CD8-positive, alpha-beta memory T cell (primary cell): ENCODE measurements at regions not wholly inside any gene's neighbourhood (a gene's known extent, or its start where the extent isn't known, plus 50 kb on each side); places are given as distances from the start of the nearest gene placed in this dataset.

ENCODE experiments used
- CTCF ChIA-PET: fragments of 350-600 bp; sonication (Branson Sonifier 250); formaldehyde crosslinking; loops from one replicate; lab custom pipeline; 2021; ENCODE audit warnings: antibody characterized with exemption; lab: Charles Lee
- POLR2A ChIA-PET: fragments of 350-600 bp; sonication (Branson Sonifier 250); formaldehyde crosslinking; loops from one replicate; lab custom pipeline; 2021; ENCODE audit warnings: antibody characterized with exemption; lab: Charles Lee
- DNase-seq, 5 donors: peaks; one replicate each; pipeline versions ENCODE4 v3.0.0 to v3.0.0-alpha.2; 2020 to 2022; ENCODE audit warnings: mixed read lengths in 1 of 5
- H3K27ac ChIP-seq: one replicate; pipeline ENCODE4 v1.7.0; 2013; ENCODE audit warnings: low read depth, mild to moderate bottlenecking, low read length, moderate library complexity
- H3K27me3 ChIP-seq: 2 replicates; pipeline ENCODE4 v1.7.0; 2013; ENCODE audit warnings: low read length, mild to moderate bottlenecking; ENCODE audit not compliant: insufficient read depth, poor library complexity, severe bottlenecking
- H3K36me3 ChIP-seq: 2 replicates; pipeline ENCODE4 v1.7.0; 2013; ENCODE audit warnings: mild to moderate bottlenecking, low read length, moderate library complexity; ENCODE audit not compliant: insufficient read depth
- H3K4me1 ChIP-seq: 2 replicates; pipeline ENCODE4 v1.7.0; 2013; ENCODE audit warnings: mild to moderate bottlenecking, low read length, moderate library complexity; ENCODE audit not compliant: insufficient read depth
- H3K4me3 ChIP-seq: 2 replicates; pipeline ENCODE4 v1.7.0; 2013; ENCODE audit warnings: mild to moderate bottlenecking, low read length
- H3K9me3 ChIP-seq: 2 replicates; pipeline ENCODE4 v1.7.0; 2013; ENCODE audit warnings: mild to moderate bottlenecking, low read length
- H3K27ac Mint-ChIP-seq, 8 donors: one replicate each; pipeline ENCODE4 v1.8.0; 2020 to 2021; ENCODE audit warnings: mixed read lengths in 8 of 8, mild to moderate bottlenecking in 6 of 8, inconsistent platforms in 3 of 8, moderate library complexity in 3 of 8
- H3K27me3 Mint-ChIP-seq, 2 donors: one replicate each; pipeline ENCODE4 v1.8.0; 2020 to 2021; ENCODE audit warnings: mixed read lengths in 2 of 2, mild to moderate bottlenecking in 1 of 2, moderate library complexity in 1 of 2
- H3K36me3 Mint-ChIP-seq, 3 donors: one replicate each; pipeline ENCODE4 v1.8.0; 2020 to 2021; ENCODE audit warnings: mixed read lengths in 3 of 3, inconsistent platforms in 1 of 3, mild to moderate bottlenecking in 1 of 3
- H3K4me1 Mint-ChIP-seq, 3 donors: one replicate each; pipeline ENCODE4 v1.8.0; 2020 to 2021; ENCODE audit warnings: mixed read lengths in 3 of 3, inconsistent platforms in 1 of 3, mild to moderate bottlenecking in 1 of 3
- H3K4me3 Mint-ChIP-seq, 7 donors: one replicate each; pipeline ENCODE4 v1.8.0; 2020 to 2021; ENCODE audit warnings: mixed read lengths in 7 of 7, mild to moderate bottlenecking in 6 of 7, moderate library complexity in 4 of 7, inconsistent platforms in 2 of 7
- H3K9me3 Mint-ChIP-seq, 5 donors: one replicate each; pipeline ENCODE4 v1.8.0; 2020 to 2022; ENCODE audit warnings: mixed read lengths in 5 of 5, mild to moderate bottlenecking in 3 of 5, moderate library complexity in 2 of 5, inconsistent platforms in 1 of 5

GRCh38 chr6:139540276-139540675 lies 165.8 kb upstream of the CITED2 start:
- Mint-ChIP-seq H3K4me3 (peak overlapping the region in 6 of 7 donors; percentile 66 to 78 (median 73)), H3K36me3 (peaks cover 0 to 5% (median 0%) of the 10 kb centered on the region in 3 donors), H3K27me3 (no peaks in the 10 kb centered on the region), H3K4me1 (peaks cover 54 to 87% (median 86%) of the 10 kb centered on the region in 3 donors), H3K27ac (peak overlapping the region; percentile 78 to 98 (median 92)), H3K9me3 (no peaks in the 10 kb centered on the region)
- ChIA-PET POLR2A (interaction anchor here (1.0 to 2.1 kb wide), 5 partner anchors 9 to 250 kb away, joined by 3 to 19 read pairs (median 4); partner anchors contain the start of gene CITED2), CTCF (interaction anchor here (0.6 to 2.9 kb wide), 3 partner anchors 9 to 165 kb away, joined by 3 to 15 read pairs (median 10); partner anchors contain the start of gene CITED2)
- no peaks in the 10 kb centered on the region for H3K36me3 ChIP-seq
- no peak overlapping the region for H3K27ac ChIP-seq
- peaks cover 19% of the 10 kb centered on the region for H3K4me1 ChIP-seq
- no peak overlapping the region for H3K4me3 ChIP-seq
- no peaks in the 10 kb centered on the region for H3K9me3 ChIP-seq
- DNase-seq: peak; percentile 15 to 81 (median 25)
- no peaks in the 10 kb centered on the region for H3K27me3 ChIP-seq

GRCh38 chr6:139539852-139540251 lies 165.4 kb upstream of the CITED2 start:
- Mint-ChIP-seq H3K36me3 (peaks cover 0 to 5% (median 0%) of the 10 kb centered on the region in 3 donors), H3K27me3 (no peaks in the 10 kb centered on the region), H3K27ac (peak overlapping the region; percentile 78 to 98 (median 92)), H3K4me3 (peak overlapping the region in 6 of 7 donors; percentile 66 to 78 (median 73)), H3K9me3 (no peaks in the 10 kb centered on the region), H3K4me1 (peaks cover 52 to 87% (median 86%) of the 10 kb centered on the region in 3 donors)
- Histone ChIP-seq H3K9me3 (no peaks in the 10 kb centered on the region), H3K27me3 (no peaks in the 10 kb centered on the region), H3K4me3 (no peak overlapping the region), H3K27ac (no peak overlapping the region), H3K36me3 (no peaks in the 10 kb centered on the region), H3K4me1 (peaks cover 19% of the 10 kb centered on the region)
- POLR2A ChIA-PET: interaction anchor here (1.0 to 2.1 kb wide), 5 partner anchors 9 to 249 kb away, joined by 3 to 19 read pairs (median 4); partner anchors contain the start of gene CITED2
- CTCF ChIA-PET: interaction anchor here (2.1 to 2.9 kb wide), 2 partner anchors 8 to 165 kb away, joined by 10 to 15 read pairs; partner anchors contain the start of gene CITED2
- DNase-seq: no peak

- no peaks in the 10 kb centered on the region for H3K27me3 Mint-ChIP-seq
- H3K27ac ChIP-seq: no peak overlapping the region
- DNase-seq: no peak
- CTCF ChIA-PET: interaction anchor here (2.0 kb wide), 1 partner anchor 164 kb away, joined by 5 read pairs; the partner anchor contains the start of gene CITED2
- H3K4me3 Mint-ChIP-seq: peak overlapping the region in 2 of 7 donors; percentile 13 to 29
- POLR2A ChIA-PET: no interaction called here
- peak overlapping the region in 3 of 8 donors; percentile 34 to 75 (median 73) for H3K27ac Mint-ChIP-seq
- H3K4me3 ChIP-seq: no peak overlapping the region
- no peaks in the 10 kb centered on the region for H3K9me3 Mint-ChIP-seq
- H3K36me3 ChIP-seq: no peaks in the 10 kb centered on the region
- H3K4me1 ChIP-seq: peaks cover 32% of the 10 kb centered on the region
- peaks cover 65 to 91% (median 90%) of the 10 kb centered on the region in 3 donors for H3K4me1 Mint-ChIP-seq
- no peaks in the 10 kb centered on the region for H3K27me3 ChIP-seq
- H3K9me3 ChIP-seq: no peaks in the 10 kb centered on the region
- no peaks in the 10 kb centered on the region for H3K36me3 Mint-ChIP-seq
These were observed 163.9 kb upstream of the CITED2 start for GRCh38 chr6:139538366-139538765.

DNA sequence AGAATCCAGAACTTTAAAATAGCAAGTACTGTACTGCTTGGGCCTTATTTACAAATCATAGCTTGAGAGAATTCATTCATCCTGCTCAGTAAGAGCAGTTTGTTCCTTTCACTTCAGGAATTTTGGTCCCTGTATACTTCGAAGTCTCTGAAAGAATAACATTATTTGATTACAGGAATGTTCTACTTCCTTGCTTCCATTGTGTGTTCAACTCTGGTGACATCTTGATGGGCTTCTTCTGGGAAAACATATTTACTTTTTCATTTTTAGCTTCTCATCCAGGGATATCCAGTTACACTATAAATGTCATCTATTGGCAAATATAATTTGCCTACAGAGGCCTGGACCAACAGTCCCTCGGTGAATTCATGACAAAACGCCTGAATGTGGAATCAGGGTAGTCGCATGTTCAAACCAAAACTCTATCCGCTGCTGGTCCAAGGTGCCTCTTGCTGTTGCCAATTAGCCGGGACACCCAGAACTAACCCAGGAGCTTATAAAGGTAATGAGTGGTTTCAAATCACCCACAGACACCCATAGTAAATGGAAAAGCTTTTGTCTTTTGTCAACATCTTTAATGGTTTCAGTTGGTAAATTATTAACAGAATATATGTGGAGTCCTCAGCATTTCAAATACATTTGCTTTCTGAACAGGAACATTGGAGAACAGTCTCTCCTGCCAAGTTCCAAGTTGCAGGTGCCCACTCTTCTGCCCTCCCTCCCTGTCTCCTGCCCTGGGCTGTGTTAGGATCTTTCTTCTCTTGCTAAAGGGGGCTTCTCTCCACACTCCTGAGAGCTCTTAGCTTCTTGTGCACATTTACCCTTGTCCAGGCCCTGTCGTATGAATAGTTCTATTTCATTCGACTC lies 162.5 kb upstream of the CITED2 start:
- H3K4me1 Mint-ChIP-seq: peaks cover 64 to 86% (median 85%) of the 10 kb centered on the region in 3 donors

DNA sequence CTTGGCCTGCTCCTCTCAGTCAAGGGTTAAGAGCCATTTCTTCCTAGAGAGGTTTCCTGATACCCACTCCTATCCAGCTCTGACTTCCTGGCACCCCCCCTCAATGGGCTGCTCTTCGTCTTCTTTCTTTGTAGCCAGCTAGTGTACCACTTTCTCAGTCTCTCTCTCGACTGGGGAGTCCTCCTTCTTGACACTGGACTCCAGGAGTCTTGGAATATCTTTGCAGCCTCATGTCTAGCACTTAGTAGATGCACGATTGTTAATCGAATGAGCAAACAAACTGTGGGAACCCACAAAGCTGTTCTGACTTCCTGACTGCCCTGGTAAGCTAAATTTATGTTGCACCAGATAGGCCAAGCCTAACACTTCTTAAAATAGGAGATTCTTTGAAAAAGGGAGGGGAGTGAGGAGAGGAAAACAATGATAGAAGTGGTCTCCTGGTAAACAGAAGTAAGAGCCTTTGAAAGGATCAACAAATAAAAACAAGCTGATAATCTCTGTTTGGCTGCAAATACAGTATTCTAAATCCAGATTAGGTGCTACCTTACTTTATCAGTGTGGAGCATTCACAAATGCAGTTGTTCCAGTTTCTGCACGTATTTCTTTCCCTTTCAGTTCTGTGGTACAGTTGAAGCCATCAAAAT lies 160.1 kb upstream of the CITED2 start:
- H3K9me3 ChIP-seq: no peaks in the 10 kb centered on the region
- H3K4me3 ChIP-seq: no peak overlapping the region
- Mint-ChIP-seq H3K4me1 (peaks cover 60 to 86% (median 85%) of the 10 kb centered on the region in 3 donors), H3K36me3 (no peaks in the 10 kb centered on the region), H3K4me3 (peak overlapping the region; percentile 8 to 86 (median 76)), H3K27ac (peak overlapping the region; percentile 74 to 99 (median 94)), H3K27me3 (no peaks in the 10 kb centered on the region), H3K9me3 (no peaks in the 10 kb centered on the region)
- no peaks in the 10 kb centered on the region for H3K36me3 ChIP-seq
- POLR2A ChIA-PET: interaction anchor here (0.6 to 2.1 kb wide), 2 partner anchors 9 to 159 kb away, joined by 3 to 15 read pairs; partner anchors contain the start of gene CITED2
- CTCF ChIA-PET: interaction anchor here (1.2 kb wide), 1 partner anchor 161 kb away, joined by 4 read pairs; the partner anchor contains the start of gene CITED2
- H3K27ac ChIP-seq: peak overlapping the region; percentile 38
- DNase-seq: peak in 4 of 5 donors; percentile 0 to 49 (median 14)
- no peaks in the 10 kb centered on the region for H3K27me3 ChIP-seq
- peaks cover 29% of the 10 kb centered on the region for H3K4me1 ChIP-seq

More for the DNA sequence above, 162.5 kb upstream of the CITED2 start:
- ChIA-PET POLR2A (no interaction called here), CTCF (interaction anchor here (2.0 kb wide), 1 partner anchor 162 kb away, joined by 5 read pairs; the partner anchor contains the start of gene CITED2)
- H3K4me1 ChIP-seq: peaks cover 34% of the 10 kb centered on the region
- Mint-ChIP-seq H3K27ac (peak overlapping the region in 6 of 8 donors; percentile 13 to 90 (median 42)), H3K9me3 (no peaks in the 10 kb centered on the region), H3K36me3 (no peaks in the 10 kb centered on the region), H3K27me3 (no peaks in the 10 kb centered on the region), H3K4me3 (peak overlapping the region in 1 of 7 donors; percentile 37)
- no peaks in the 10 kb centered on the region for H3K27me3 ChIP-seq
- no peaks in the 10 kb centered on the region for H3K9me3 ChIP-seq
- no peak overlapping the region for H3K27ac ChIP-seq
- H3K36me3 ChIP-seq: no peaks in the 10 kb centered on the region
- no peak overlapping the region for H3K4me3 ChIP-seq
- DNase-seq: no peak

GRCh38 chr6:139533573-139534471 lies 159.4 kb upstream of the CITED2 start:
- Mint-ChIP-seq H3K36me3 (no peaks in the 10 kb centered on the region), H3K27ac (peak overlapping the region; percentile 74 to 99 (median 93))

DNA sequence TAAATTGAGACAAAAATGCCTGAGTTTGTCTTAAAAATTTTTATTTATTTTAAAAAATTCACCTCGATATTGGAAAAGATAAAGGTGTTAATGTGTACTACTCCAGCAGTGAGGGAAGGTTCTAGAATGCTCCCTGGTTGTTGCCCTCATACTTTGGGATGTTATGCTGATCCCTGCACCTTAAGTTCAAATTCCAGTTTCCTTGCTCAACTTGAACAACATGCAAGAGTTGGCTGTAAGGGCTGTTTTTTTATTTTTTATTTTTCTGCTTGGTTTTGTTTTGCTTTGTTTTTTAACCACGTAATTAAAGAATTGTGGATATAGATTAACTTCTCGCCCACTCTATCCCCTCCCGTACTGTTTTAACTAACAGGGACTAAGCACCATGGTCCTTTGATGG lies 158.7 kb upstream of the CITED2 start:
- Histone ChIP-seq H3K9me3 (no peaks in the 10 kb centered on the region), H3K27ac (no peak overlapping the region), H3K4me1 (peaks cover 25% of the 10 kb centered on the region), H3K4me3 (no peak overlapping the region), H3K36me3 (no peaks in the 10 kb centered on the region), H3K27me3 (no peaks in the 10 kb centered on the region)
- ChIA-PET CTCF (no interaction called here), POLR2A (no interaction called here)
- Mint-ChIP-seq H3K4me1 (peaks cover 55 to 81% (median 81%) of the 10 kb centered on the region in 3 donors), H3K27me3 (no peaks in the 10 kb centered on the region), H3K4me3 (peak overlapping the region in 4 of 7 donors; percentile 5 to 69 (median 40)), H3K9me3 (no peaks in the 10 kb centered on the region), H3K27ac (peak overlapping the region in 7 of 8 donors; percentile 39 to 85 (median 77)), H3K36me3 (no peaks in the 10 kb centered on the region)
- no peak for DNase-seq

More at GRCh38 chr6:139533573-139534471, 159.4 kb upstream of the CITED2 start:
- no peak overlapping the region for H3K4me3 ChIP-seq
- Mint-ChIP-seq H3K27me3 (no peaks in the 10 kb centered on the region), H3K9me3 (no peaks in the 10 kb centered on the region), H3K4me1 (peaks cover 57 to 83% (median 82%) of the 10 kb centered on the region in 3 donors), H3K4me3 (peak overlapping the region; percentile 44 to 86 (median 76))
- no peaks in the 10 kb centered on the region for H3K9me3 ChIP-seq
- ChIA-PET CTCF (interaction anchor here (1.2 kb wide), 1 partner anchor 160 kb away, joined by 4 read pairs; the partner anchor contains the start of gene CITED2), POLR2A (interaction anchor here (0.6 to 2.1 kb wide), 2 partner anchors 8 to 159 kb away, joined by 3 to 15 read pairs; partner anchors contain the start of gene CITED2)
- no peaks in the 10 kb centered on the region for H3K36me3 ChIP-seq
- H3K27ac ChIP-seq: peak overlapping the region; percentile 38
- peaks cover 25% of the 10 kb centered on the region for H3K4me1 ChIP-seq
- no peak for DNase-seq
- H3K27me3 ChIP-seq: no peaks in the 10 kb centered on the region
